ENCODE measurements at regions not wholly inside any gene's neighbourhood (a gene's known extent, or its start where the extent isn't known, plus 50 kb on each side); places are given as distances from the start of the nearest gene placed in this dataset.
"Not testable (repeated sequence)": the region's sequence is repeated elsewhere in the genome, so short reads cannot be mapped to it uniquely, and the experiment has no call there.

DNA sequence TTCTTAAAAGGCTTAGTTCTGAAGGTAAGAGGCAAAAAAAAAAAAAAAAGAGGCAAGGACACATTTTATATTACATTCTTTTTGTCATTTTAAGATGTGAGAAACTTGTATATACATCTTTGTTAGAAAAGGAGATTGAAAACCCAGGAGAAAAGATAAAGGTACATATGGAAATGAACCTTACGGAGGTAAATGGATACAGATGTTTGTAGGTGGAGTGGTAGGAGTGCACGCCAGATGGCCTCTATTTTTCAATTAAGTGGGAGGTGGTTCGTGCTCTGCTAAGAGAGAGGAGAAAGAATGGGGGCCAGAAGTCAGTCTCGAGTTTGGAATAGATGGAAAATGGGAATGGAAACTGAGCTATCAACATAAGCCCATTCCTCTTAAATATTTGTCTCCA, 622.5 kb upstream of the GHITM start:
- no peak for DNase-seq (ENCODE audit: low read depth)

DNA sequence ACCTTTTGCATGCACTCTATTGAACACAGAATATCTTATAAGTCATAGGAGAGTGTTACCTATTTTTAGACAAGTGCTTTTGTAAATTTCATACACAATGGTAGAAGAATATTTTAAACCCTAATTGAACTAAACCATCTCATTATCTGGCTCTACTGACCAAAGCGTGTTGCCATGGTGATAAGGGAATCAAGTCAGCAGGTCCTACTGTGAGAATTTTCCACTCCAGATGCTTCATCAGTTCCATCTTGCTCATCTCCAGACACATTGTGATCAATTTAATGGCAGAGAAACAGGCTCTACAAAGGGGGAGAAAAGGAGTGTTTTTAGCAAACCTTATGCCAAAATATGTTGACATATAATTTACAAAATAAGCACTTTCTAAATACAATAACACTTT, 621.9 kb upstream of the GHITM start:
- DNase-seq (ENCODE audit: low read depth), result no peak

DNA sequence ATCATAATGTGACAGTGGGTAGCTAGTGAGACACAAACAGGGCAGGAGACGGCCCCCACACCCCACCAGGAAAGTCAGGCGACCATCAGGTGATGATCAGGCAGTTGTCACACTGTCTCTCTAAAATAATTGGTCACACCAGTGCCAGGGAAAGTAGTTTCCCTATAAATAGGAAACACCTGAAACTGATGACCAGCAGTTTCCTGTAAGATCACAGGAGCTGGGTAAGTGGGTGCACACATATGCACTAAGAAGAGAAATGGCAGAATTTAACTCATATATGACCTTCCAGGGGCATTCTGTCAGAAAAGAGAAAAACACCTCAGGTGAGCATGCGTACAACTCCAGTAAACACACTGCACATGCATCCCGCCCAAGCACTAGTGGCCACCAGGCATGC, 620.5 kb upstream of the GHITM start:
- DNase-seq (ENCODE audit: low read depth), result no peak

DNA sequence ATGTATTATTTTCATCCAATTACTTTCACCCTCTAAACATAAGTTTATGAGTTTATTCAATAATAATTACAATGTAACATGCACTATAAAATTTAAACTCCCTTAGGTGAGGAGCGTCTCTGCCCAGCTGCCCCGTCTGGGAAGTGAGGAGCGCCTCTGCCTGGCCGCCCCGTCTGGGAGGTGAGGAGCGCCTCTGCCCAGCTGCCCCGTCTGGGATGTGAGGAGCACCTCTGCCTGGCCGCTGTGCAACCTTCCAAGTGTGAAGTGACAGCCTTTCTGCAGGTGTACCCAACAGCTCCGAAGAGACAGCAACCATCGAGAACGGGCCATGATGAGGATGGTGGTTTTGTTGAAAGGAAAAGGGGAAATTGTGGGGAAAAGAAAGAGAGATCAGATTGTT, 618.9 kb upstream of the GHITM start:
- DNase-seq (ENCODE audit: low read depth), result not testable (repeated sequence)

DNA sequence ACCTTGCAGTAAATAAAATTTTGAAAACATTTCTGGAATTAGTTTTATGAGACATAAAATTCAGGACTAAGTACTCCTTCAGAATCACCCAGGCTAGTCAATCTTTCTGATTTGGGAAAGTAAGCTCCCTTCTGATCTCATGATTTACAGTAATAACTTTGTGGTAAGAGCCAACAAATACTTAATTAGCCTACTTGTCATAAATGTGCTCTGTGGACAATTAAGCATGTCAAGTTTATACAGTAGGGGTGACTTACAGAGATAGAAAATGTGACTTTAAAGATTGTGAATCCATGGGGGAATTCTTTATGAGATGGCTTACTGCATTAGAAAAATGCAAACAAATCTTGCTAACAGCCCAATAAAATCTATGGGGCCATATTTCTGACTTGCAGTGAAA, 616.9 kb upstream of the GHITM start:
- DNase-seq (ENCODE audit: low read depth), result no peak

DNA sequence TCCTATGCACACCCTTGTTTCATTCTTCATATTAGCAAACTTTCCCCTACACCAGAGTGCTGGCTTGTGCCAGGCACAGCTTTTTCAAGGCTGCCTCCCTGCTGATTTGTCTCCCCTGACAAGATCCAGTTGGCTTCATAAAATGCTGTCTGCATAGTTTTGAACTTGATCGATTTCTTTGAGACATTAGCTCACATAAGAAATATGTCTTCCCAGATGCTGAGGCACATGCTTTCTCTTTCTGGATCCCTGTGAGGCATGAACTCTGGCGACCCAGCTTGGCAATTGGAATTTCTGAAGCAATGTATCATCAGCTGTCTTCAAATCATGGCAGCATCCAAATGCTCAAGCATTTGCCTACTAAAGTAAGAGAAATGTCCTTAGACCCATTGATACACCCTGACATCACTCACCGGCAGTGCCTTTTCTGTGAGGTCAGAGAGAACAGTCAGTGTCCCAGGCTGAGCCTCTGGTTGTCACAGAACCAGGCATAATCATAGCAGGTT, 616.4 kb upstream of the GHITM start:
- DNase-seq (ENCODE audit: low read depth), result no peak

DNA sequence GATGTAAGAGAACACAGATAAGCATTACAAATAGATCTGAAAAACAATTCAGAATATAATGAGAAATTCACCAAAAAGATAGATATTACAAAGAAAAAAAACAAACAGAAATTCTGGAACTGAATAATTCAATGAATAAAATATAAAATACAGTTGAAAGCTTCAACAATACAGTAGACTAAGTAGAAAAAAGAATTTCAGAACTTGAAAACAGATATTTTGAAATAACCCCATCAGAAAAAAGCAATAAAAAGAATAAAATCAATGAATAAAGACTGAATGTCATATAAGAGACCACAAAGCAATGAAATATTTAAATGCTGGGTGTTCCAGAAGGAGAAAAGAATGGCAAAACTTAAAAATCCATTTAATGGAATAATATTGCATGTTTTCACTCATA, 611.4 kb upstream of the GHITM start:
- DNase-seq (ENCODE audit: low read depth), result no peak

DNA sequence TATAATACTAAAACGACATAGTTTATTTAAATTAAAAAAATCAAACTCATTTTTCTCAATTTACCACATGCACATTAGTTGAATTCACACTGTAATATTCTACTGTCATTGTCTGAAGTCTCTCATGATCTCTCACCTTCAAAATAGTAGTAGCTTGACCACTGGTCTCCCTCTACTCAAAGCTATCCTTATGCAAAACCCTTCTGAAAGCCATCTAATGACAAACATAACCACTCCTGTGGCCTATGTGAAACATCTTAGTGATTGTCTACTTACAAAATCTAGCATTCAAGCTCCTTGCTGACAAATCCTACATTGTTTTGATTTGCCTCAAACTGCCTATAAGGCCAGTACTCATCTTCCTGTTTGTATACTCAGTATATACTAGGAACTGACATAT, 606.0 kb upstream of the GHITM start:
- no peak for DNase-seq (ENCODE audit: low read depth)

DNA sequence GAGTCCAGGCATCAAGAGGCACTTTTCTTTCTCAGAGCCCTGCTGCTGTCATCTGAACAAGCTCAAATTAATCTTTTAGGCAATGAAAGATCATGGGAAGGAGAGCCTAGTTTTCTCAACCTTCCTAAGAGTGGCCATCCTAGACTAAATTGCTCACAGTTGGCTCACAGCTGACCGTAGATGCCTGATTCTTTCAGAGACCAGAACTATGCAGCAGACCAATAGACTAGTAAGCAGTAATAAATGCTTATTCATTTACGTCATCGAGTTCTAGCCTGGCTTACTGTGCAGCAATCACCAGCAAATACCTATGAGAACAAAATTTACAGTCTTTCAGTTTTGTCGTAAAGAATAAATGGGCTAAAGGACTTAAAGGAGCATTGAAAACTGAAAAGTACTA, 602.9 kb upstream of the GHITM start:
- DNase-seq (ENCODE audit: low read depth), result no peak

DNA sequence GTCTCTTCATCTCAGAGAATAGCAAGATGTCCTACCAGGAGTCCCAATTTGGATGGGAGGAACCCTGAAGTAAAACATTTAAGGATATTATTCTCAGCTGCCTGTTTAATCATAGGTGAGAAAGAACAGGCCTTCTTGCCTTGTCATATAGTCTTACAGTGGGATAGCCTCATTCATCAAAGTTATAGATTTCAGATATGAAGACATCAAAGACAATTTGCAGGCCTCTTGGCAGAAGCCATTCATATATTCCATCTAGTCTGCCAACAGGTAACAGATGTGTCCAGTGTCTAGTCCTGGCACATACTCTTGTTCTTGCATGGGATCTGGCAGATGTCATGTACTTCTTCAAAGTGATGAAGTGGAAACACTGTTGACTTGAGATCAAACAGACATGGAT, 601.3 kb upstream of the GHITM start:
- DNase-seq (ENCODE audit: low read depth), result no peak

DNA sequence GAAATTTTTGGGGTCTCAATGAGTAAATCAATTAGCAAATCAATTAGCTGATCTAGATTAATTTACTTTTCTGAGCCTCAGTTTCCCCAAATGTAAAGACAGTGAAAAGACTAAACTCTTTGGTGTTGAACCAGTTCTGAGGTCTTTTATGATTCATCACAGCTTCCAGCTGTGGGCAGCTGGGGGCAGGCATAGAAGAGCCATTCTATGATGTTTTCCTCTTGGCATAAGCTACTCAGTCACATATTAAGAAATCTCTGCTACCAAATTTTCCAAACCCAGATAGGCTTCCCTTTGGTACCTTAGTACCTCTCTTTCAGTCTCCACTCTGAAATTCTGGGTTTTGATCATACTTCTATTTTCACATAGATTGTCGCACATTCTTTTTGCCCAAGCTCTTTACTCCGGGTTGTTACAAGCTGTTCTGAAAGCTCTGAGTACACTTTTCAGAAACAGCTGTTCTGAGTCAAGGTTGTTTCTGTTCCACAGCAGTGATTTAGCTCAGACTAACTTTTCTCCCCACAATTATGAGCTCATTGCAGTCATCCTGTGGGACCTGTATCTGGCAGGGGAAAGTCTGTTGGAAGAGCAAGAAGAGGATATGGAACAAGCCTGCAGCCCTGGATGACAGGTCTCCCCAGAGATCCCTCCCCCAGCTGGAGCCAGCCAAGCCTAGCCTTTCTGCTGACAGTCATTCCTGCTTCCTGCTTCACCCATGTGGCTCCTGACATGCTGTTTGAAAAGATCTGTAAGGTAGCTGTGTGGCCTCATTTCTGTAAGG, 599.6 kb upstream of the GHITM start:
- DNase-seq (ENCODE audit: low read depth), result no peak

DNA sequence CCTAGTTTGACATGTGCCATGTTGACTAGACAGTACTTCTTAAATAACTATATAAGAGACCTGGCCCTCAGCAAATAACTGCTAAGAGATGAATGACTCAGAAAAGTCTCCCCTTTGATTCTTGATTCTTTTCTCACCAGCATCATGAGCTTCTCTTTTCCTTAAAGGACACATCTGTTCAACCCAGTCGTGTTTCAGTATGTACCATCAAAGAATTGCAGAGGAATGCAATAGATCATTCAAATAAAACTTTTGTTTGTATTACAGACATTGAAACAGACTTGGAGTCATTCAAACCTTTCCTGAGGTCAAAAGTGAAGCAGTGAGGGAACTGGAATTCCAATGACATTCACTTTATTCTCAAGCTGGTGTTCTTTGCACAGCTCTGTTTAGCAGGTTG, 598.3 kb upstream of the GHITM start:
- DNase-seq (ENCODE audit: low read depth), result no peak

DNA sequence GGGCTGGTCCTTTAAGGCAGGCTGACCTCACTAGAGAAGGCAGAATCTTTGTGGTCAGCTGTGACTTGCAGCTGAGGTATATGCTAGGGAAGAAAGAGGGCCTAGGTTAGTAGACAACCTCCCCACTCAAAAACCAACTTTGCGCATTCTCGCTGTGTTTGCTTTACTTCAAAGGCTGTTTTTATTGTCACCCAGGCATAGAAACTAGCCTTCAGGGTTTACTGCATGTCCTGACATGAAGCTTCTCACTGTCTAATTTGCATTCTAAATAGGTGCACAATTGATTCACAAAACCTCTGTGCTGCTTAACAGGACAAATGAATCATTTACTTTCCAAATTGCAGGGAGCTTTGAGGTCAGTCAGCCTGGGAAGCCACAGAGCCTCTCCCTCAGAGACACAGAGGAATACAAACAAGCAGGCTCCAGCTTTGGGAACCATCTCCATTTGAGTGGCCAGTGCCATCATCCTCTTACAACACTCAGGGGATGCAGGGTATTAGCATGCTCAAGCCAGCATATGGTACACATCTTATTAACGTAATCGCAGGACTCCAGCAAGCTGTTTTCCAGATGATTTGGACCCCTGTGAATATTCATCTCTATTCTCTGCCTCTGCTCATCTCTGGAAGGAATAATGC, 596.4 kb upstream of the GHITM start:
- no peak for DNase-seq (ENCODE audit: low read depth)

DNA sequence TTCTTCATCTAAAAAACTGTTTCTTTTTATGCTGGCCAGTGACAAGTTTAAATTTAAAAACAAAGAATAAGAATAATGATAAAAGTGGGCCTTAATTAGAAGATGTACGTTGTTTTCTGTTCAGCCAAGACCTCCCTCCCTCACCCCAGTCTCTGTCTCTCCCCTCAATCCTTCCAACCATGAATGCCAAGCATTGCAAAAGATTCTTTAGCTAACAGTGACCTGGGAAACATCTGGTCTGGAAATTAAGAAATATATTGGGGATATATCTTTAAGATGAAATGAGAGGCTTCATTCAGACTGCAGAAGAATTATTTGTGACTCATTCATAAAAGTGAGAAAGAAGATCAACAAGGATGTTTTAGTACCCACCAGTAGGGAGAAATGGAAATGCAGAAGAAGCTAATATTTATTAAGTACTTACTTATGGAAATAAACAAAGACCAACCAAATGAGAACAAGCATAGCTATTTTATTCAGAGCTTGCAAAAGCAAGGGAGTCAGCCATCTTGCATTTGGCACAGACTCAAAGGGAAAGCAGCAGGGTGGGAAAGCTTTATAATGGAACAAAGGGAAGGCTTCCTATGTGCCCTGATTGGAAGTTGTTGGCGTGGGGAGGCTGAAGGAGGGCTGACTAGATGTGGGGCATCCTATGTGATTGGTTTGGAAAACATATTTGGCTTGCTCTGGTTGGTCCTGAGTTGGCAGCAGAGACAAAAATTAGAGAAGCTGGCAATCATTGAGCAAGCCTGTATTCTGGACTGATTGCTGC, 595.4 kb upstream of the GHITM start:
- DNase-seq (ENCODE audit: low read depth), result no peak

DNA sequence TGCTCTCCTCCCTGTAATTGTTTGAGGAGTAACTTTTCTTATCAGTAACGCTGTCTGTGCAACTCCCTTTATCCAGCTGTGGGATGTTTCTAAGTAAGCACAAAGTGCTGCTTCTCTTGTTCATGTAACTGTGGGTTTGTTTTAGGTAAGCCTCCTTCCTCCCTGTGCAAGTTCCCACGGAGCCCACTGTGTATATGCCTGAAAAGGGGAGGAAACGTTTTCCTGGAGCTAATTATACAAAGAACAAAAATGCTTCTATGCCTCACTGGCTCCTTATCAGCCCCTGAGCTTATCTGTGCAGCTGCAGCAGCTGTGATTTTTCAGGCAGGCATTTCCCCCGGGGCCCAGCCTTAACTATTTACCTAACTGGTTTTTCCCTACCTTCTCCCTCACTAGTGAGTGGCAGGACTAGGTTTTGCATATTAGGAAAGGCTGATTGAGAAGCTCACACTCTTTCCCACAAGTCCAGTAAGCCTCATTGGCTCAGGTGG, 593.4 kb upstream of the GHITM start:
- DNase-seq (ENCODE audit: low read depth), result no peak

DNA sequence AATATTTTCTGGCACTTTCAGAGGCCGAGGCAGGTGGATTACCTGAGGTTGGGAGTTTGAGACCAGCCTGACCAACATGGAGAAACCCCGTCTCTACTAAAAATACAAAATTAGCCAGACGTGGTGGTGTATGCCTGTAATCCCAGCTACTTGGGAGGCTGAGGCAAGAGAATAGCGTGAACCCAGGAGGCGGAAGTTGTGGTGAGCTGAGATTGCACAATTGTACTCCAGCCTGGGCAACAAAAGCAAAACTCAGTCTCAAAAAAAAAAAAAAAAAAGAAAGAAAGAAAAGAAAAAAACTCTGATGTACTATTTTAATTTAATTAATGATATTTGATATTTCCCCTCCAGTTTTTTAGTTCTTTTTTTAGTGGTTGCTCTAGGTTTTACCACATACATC, 588.1 kb upstream of the GHITM start:
- DNase-seq (ENCODE audit: low read depth), result not testable (repeated sequence)

DNA sequence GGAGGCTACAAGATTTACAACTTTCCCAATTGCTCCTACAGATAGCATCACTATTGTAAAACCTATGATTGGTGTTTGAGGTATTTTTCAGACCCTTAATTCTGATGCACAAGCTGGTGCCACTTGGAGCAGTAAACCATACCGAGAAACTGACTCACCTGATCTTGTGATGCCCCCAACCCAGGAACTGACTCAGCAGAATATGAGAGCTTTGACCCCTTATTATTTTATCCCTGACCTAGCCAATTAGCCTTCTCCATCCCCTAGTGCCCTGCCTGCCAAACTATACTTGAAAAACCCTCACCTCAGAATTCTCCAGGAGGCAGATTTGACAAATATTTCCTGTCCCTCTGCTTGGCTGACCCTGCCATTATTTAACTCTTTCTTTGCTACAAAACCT, 585.9 kb upstream of the GHITM start:
- no peak for DNase-seq (ENCODE audit: low read depth)

DNA sequence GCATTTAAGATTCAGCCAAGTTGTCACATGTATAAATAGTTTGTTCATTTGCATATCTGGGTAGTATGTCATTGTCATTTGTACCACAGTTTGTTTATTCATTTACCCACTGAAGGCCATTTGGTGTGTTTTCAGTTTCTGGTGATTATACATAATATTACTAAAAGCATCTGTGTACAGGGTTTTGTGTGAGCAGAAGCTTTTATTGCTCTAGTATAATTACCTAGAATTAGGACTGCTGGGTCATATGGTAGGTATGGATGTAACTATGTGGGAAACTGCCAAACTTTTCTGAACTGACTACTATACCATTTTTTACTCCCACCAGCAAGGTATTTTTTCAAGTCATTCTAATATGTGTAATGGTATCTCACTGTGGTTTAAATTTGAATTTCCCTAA, 584.0 kb upstream of the GHITM start:
- DNase-seq (ENCODE audit: low read depth), result no peak

DNA sequence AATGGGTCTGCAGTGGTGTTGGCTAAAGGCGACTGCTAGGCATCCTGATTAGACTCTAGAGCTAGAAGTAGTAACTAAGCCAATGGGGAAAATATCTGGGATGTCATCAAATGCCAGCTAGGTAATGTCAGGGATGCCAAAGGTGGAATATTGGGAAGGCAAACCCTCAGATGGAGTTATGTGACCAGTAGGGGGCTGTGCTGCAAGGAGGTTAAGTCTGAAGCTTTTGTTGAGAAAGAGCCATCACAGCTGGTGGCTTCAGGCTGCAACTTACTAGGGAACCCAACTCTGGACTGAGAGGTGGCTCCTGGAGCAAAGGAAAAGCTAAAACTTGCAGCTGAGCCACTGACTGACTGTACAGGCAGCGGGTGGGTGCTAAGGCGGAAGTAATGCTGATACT, 576.9 kb upstream of the GHITM start:
- DNase-seq (ENCODE audit: low read depth), result no peak

DNA sequence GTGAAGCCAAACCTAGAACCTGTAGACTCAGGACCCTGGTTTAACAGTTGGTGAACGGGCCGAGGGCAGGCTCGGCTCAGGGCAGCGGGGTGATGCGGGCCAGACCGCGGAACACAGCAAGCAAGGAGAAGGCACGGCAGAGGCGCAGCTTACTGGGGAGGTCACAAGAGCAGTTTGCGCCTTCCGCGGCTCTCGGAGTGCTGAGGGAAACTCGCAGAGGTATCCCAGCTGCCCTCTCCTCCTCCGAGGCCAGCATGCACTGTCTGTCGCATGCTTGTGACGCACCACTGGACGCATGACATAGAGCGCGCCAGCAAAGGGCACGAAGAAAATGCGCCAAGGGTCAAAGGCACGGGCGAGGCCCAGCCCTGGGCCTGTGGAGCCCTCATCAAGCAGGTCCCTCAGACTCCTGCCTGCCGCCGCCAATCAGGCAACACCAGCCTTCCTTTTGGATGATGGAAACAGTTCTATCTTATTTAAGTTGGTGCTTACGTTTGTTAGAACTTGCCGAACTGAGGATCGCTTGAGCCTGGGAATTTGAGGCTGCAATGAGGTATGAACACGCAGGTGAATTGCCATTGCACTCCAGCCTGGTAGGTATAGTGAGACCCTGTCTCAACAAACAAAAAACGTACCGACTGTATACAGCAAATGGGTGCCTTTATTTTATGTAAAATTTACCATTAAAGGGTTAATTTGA, 574.3 kb upstream of the GHITM start:
- DNase-seq (ENCODE audit: low read depth), result no peak

DNA sequence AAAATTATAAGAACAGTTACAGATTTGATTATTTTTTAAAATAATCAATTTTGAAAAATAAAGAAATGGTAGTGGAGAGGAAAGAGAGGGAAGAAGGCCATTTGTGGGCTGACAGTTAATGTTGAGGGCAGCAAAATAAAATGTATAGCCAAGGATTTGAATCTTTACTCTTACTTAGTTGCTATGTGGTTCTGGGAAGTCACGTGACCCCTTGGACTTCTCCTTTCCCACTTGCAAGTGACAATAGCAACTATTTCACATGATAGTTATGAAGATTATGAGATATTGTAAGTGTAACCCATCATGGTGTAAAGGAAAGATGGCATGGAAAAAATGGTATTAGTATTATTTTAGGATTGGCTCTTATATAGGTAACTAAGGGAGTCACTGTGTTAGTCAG, 567.3 kb upstream of the GHITM start:
- DNase-seq (ENCODE audit: low read depth), result no peak

DNA sequence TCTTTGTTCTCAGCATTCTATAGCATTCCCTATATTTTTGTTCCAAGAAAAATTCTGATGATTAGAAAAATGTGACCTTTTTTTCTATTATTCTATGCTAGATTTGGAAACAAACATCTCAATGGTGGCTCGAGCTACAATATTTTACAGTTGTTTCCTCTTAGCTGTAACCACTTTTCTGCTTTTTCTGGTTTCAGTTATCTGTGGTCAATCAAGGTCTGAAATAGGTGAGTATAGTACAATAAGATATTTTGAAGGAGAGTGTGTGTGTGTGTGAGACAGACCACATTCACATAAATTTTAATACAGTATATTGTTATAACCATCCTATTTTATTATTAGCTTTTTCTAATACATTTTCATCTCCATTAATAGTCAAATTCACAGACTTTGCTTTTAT, 564.5 kb upstream of the GHITM start:
- no peak for DNase-seq (ENCODE audit: low read depth)
